ENCODE measurements at regions not wholly inside any gene's neighbourhood (a gene's known extent, or its start where the extent isn't known, plus 50 kb on each side); places are given as distances from the start of the nearest gene placed in this dataset.
"Not testable (repeated sequence)": the region's sequence is repeated elsewhere in the genome, so short reads cannot be mapped to it uniquely, and the experiment has no call there.

DNA sequence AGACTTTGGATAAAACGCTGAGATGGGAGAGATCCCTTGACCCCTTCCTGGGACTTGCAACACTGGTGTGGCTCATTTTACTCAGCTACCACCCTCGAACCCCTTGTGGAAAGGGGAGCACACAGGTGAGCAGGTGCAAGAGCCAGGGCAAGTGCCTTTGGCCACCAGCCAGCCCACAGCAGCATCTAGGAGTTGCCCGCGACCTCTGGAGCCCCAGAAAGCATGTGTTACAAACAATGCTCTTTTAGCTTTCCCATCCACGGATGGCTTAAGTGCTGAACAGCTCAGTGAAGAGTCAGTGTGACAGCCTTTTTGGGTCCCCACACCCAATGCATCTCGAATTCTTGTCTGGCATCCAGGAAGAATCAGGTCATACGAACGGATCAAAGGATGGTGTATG is 197.8 kb downstream of the MEMO1 start:
- no peak for DNase-seq

- no peak for DNase-seq
Observed at GRCh38 chr2:31812051-31812798, 198.6 kb downstream of the MEMO1 start.

GRCh38 chr2:31811482-31811881 is 199.3 kb downstream of the MEMO1 start:
- no peak for DNase-seq

DNA sequence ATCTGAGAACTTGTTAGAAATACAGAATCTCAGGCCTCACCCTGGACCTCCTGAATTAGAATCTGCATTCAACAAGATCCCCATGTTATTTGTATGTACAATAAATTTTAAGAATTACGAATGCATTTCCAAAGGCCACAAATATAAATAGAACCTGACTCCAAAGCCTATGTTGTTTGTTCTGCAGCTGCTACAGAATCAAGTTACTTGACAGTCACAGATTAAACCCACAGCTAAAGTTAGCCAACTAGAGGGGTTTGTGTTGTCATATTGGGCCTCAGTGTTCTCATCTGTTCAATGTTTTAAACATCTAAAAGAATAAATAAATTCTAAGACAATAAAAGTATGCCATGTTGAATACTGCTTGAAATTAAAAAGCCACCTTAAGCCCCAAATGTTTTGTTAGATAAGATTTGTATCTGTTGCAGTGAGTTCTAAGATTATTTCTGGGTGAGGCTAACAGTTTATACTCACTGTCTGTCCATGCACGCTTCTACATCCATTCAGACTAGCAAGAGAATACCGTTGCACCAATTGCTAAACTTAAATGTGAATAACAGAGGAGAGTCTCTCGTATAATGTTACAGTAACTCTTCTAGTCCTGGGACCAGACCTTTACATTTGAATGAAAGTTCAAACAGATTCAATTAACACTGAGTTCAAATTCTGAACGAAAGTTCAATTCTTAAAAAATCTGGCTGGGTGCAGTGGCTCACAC is 200.4 kb downstream of the MEMO1 start:
- no peak for DNase-seq

DNA sequence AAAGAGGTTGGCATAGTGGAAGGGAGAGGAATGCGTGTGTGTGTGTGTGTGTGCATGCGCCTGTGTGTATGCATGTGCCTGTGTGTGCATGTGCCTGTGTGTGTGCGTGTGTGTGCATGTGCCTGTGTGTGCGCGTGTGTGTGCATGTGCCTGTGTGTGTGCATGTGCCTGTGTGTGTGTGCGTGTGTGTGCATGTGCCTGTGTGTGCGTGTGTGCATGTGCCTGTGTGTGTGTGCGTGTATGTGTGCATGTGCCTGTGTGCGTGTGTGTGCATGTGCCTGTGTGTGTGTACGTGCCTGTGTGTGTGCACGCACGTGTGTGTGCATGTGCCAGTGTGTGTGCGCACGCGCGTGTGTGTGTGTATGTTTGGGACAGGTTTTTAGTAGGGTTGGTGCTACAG is 205.1 kb downstream of the MEMO1 start:
- no peak for DNase-seq

DNA sequence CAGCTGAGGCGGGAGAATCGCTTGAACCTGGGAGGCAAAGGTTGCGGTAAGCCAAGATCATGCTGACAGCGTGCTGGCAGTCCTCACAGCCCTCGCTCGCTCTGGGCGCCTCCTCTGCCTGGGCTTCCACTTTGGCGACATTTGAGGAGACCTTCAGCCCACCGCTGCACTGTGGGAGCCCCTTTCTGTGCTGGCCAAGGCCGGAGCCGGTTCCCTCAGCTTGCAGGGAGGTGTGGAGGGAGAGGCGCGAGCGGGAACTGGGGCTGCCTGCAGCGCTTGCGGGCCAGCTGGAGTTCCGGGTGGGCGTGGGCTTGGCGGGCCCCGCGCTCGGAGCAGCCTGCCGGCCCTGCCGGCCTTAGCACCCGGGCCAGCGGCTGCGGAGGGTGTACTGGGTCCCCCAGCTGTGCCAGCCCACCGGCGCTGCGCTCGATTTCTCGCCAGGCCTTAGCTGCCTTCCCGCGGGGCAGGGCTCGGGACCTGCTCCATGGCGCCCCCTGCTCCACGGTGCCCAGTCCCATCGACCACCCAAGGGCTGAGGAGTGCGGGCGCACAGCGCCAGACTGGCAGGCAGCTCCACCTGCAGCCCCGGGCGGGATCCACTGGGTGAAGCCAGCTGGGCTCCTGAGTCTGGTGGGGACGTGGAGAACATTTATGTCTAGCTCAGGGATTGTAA is 207.2 kb downstream of the MEMO1 start:
- DNase-seq, result not testable (repeated sequence)

GRCh38 chr2:31802711-31803110 is 208.1 kb downstream of the MEMO1 start:
- no peak for DNase-seq

DNA sequence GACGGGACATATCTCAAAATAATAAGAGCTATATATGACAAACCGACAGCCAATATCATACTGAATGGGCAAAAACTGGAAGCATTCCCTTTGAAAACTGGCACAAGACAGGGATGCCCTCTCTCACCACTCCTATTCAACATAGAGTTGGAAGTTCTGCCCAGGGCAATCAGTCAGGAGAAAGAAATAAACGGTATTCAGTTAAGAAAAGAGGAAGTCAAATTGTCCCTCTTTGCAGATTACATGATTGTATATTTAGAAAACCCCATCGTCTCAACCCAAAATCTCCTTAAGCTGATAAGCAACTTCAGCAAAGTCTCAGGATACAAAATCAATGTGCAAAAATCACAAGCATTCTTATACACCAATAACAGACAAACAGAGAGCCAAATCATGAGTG is 211.5 kb downstream of the MEMO1 start:
- DNase-seq, result not testable (repeated sequence)

- DNase-seq, result no peak
Observed at GRCh38 chr2:31788273-31788672, 207.5 kb upstream of the SRD5A2 start.

- DNase-seq, result no peak
Observed at GRCh38 chr2:31785876-31786275, 205.1 kb upstream of the SRD5A2 start.

DNA sequence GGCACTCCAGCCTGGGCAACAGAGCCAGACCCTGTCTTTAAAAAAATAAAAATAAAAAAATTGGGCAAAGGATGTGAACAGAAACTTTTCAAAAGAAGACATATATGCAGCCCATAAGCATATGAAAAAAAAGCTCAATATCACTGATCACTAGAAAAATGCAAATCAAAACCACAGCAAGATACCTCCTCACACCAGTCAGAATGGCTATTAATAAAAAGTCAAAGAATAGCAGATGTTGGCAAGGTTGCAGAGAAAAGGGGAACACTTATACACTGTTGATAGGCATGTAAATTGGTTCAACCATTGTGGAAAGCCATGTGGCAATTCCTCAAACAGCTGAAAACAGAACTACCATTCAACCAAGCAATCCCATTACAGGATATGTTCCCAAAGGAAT is 204.1 kb upstream of the SRD5A2 start:
- DNase-seq, result no peak

DNA sequence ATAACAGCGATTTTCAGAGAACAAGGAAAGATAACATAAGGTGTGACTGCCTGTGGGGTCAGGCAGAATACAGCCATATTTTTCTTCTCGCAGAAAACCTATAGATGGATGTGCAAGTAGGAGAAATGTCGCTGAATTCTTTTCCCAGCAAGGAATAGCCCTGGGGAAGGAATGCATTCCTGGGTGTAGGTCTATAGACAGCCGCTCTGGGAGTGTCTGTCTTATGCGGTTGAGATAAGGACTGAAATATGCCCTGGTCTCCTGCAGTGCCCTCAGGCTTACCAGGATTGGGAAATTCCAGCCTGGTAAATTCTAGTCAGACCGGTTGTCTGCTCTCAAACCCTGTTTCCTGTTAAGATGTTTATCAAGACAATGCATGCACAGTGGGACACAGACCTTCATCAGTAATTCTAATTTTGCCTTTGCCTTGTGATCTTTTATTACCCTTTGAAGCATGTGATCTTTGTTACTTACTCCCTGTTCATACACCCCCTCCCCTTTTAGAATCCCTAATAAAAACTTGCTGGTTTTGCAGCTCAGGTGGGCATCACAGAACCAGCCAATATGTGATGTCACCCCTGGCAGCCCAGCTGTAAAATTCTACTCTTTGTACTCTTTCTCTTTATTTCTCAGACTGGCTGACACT is 202.8 kb upstream of the SRD5A2 start:
- DNase-seq, result not testable (repeated sequence)

DNA sequence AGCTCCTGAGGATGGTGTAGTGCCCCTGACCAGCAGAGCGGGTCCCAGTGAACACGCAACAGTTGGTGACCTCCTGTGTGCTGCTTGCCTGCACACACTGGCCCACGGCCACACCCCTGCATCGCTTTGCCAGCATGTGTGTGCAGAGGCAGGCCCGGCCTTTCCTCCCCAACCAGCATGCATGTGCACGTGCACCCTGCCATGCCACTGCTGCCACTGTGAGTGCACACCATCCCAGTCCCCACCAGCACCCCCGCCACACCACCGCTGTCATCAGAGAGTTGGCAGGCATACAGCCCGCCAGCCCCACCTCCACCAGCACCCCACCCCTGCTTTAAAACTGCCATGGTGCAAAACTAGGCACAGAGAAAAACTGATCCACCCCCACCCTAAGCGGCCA is 197.4 kb upstream of the SRD5A2 start:
- no peak for DNase-seq

GRCh38 chr2:31770741-31771140 is 190.0 kb upstream of the SRD5A2 start:
- no peak for DNase-seq

DNA sequence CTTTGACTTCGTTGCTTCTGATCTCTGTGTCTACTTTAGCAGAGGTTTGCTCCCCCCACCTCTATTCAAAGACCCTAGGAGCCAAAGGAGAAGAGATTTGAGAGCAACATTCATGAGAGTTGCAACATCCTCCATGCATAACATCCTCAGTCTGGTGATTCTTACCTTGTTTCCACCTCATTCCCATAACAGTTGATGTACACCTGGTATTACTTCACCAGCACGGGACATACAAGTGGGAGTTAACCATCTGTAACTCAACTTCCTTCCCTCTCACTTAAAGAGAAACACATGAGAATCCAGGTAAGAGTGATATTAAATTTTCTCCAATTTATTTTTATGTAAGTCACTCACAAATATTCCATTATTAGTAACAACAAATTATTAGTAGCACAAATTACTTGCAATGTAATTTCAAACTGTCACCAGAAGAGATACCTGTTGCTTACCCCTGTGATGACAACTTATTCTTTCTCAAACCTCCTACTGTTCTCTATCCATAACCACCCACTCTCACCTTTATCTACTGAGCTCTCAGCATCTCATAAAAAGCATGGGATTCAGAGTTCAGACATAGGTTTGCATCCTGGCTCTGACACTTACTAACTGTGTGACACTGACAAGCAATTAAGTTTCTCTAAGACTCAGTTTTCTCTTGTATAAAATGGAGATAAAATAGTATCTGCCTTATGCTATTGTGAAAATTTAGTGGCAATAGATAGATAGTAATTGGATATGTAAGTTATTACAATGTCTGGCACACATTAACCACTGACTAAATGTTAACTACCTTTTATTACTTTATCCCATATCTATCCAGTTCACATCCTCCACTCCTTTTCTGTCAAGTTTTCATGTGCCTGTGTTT is 184.6 kb upstream of the SRD5A2 start:
- DNase-seq, result no peak

GRCh38 chr2:31764169-31764568 is 183.4 kb upstream of the SRD5A2 start:
- DNase-seq, result no peak

DNA sequence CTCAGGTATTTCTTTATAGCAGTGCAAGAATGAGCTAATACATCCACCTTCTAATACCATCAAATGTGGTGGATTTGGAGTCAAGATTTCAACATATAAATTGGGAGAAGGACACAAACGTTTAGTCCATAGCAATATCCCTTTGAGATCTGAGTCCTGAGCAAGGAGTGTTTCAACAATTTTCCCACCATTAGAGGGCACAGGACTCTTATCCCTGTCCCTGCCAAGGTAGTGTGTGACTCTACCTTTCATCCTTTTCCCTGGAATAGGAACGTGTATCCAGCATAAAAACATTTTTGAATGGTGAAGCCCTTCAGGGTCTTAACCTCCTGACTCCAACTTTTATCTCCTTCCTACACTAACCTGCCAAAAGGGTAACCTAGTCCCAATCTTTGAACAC is 181.3 kb upstream of the SRD5A2 start:
- DNase-seq, result no peak

GRCh38 chr2:31757351-31757750 is 176.6 kb upstream of the SRD5A2 start:
- not testable (repeated sequence) for DNase-seq

DNA sequence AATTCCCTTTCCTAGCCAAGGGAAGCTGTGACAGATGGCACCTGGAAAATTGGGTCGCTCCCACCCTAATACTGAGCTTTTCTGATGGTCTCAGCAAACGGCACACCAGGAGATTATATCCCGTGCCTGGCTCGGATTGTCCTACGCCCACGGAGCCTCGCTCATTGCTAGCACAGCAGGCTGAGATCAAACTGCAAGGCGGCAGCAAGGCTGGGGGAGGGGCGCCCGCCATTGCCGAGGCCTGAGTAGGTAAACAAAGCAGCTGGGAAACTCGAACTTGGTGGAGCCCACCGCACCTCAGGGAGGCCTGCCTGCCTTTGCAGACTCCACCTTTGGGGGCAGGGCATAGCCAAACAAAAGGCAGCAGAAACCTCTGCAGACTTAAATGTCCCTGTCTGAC is 168.0 kb upstream of the SRD5A2 start:
- DNase-seq, result not testable (repeated sequence)

- no peak for DNase-seq
Observed at GRCh38 chr2:31748041-31748440, 167.3 kb upstream of the SRD5A2 start.

DNA sequence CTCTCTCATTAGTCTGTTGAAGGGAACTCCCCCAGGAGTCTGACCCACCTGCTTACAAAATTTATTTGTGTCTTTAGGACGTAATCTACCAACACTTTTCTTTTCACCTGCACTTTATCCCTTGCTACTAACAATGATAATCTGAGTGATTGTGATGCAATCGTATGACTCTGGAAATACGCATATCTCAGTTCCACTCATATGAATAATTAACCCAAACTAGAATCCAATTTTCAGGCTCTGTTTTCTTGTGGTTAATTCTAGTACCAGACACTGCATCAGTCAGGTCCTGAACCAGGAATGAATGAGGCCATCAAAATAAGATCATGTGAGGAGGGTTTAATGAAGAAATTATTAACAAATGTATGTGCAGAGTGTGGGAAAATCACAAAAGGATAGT is 158.4 kb upstream of the SRD5A2 start:
- no peak for DNase-seq

- DNase-seq, result no peak
Observed at GRCh38 chr2:31736695-31737454, 156.1 kb upstream of the SRD5A2 start.

All from NCI-H524 (cell line).